Hepatocyte (in vitro differentiated cells): ENCODE measurements at regions not wholly inside any gene's neighbourhood (a gene's known extent, or its start where the extent isn't known, plus 50 kb on each side); places are given as distances from the start of the nearest gene placed in this dataset.

Source experiments
- EZH2 ChIP-seq: fragments of 200-600 bp; sonication (generic); IDR thresholded peaks from 2 replicates; pipeline ENCODE4 v1.6.1; 2016; ENCODE audit warnings: antibody characterized with exemption, mild to moderate bottlenecking, borderline replicate concordance
- TF ChIP-seq, protein P1 (sequence below): fragments of 200-600 bp; sonication (generic); IDR thresholded peaks from 2 replicates; pipeline ENCODE4 v1.5.1; 2016; ENCODE audit warnings: antibody characterized with exemption, mild to moderate bottlenecking; ENCODE audit not compliant: poor library complexity

DNA sequence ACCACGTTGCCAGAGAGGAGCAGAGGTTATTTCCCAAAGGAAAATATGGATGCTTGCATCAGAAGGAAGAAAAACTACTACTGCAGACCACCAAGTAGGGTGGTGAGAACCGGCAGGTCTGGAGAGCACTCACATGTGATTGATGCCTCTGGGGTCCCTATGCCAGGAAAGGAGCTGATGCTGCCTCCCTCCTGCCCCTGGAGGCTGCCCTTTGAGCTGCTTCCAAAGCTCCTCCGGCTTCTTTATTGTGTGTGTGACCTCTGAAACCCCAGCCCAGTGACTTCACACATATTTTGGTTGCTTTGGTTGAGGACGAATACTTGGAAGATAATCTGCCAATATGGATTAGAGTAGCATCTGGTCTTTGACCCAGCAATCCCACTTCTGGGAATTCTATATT, 133.4 kb downstream of the AACS start:
- TF ChIP-seq, protein P1, sequence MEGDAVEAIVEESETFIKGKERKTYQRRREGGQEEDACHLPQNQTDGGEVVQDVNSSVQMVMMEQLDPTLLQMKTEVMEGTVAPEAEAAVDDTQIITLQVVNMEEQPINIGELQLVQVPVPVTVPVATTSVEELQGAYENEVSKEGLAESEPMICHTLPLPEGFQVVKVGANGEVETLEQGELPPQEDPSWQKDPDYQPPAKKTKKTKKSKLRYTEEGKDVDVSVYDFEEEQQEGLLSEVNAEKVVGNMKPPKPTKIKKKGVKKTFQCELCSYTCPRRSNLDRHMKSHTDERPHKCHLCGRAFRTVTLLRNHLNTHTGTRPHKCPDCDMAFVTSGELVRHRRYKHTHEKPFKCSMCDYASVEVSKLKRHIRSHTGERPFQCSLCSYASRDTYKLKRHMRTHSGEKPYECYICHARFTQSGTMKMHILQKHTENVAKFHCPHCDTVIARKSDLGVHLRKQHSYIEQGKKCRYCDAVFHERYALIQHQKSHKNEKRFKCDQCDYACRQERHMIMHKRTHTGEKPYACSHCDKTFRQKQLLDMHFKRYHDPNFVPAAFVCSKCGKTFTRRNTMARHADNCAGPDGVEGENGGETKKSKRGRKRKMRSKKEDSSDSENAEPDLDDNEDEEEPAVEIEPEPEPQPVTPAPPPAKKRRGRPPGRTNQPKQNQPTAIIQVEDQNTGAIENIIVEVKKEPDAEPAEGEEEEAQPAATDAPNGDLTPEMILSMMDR, result no peak
- TF ChIP-seq EZH2, result no peak
